ENCODE measurements at regions not wholly inside any gene's neighbourhood (a gene's known extent, or its start where the extent isn't known, plus 50 kb on each side); places are given as distances from the start of the nearest gene placed in this dataset.

DNA sequence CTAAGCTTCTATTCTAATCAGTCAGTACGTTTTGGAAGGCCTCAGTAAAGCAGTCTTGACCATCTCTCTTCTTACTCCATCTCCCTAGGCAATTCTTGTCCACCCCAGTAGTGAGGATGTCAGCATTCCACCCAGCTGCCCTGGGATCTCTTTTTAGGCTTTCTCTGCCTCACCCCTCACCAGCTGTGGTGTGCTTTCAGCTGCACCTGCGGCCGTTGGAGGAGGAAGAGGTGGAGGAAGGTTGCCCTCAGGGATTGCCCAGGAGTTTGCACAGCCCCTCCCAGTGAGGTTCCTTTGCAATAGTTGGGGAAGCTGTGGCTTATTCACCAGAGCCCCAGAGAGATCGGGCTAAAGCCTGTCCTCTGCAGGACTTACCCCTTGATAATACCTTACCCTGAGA is 615.8 kb downstream of the BNC2 start:
- Histone ChIP-seq H3K27me3 (replicated peaks; ENCODE audit: control insufficient read depth, insufficient read depth, low read length) (no peaks in the 10 kb centered on the region), H3K36me3 (ENCODE audit: control insufficient read depth, insufficient read depth, low read length) (no peaks in the 10 kb centered on the region), H3K4me3 (replicated peaks; ENCODE audit: low read depth, low read length) (no peak overlapping the region)
- TF ChIP-seq, protein P1, sequence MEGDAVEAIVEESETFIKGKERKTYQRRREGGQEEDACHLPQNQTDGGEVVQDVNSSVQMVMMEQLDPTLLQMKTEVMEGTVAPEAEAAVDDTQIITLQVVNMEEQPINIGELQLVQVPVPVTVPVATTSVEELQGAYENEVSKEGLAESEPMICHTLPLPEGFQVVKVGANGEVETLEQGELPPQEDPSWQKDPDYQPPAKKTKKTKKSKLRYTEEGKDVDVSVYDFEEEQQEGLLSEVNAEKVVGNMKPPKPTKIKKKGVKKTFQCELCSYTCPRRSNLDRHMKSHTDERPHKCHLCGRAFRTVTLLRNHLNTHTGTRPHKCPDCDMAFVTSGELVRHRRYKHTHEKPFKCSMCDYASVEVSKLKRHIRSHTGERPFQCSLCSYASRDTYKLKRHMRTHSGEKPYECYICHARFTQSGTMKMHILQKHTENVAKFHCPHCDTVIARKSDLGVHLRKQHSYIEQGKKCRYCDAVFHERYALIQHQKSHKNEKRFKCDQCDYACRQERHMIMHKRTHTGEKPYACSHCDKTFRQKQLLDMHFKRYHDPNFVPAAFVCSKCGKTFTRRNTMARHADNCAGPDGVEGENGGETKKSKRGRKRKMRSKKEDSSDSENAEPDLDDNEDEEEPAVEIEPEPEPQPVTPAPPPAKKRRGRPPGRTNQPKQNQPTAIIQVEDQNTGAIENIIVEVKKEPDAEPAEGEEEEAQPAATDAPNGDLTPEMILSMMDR (IDR thresholded peaks at IDR 0.05; ENCODE audit: insufficient read depth, low read length, poor library complexity, severe bottlenecking), result no peak
- no peak for DNase-seq (ENCODE audit: extremely low read depth, insufficient read length)

GRCh38 chr9:16255217-16255616 is 615.3 kb downstream of the BNC2 start:
- H3K4me3 ChIP-seq (replicated peaks; ENCODE audit: low read depth, low read length), result no peak overlapping the region
- no peaks in the 10 kb centered on the region for H3K36me3 ChIP-seq (ENCODE audit: control insufficient read depth, insufficient read depth, low read length)
- DNase-seq (ENCODE audit: extremely low read depth, insufficient read length), result no peak
- H3K27me3 ChIP-seq (replicated peaks; ENCODE audit: control insufficient read depth, insufficient read depth, low read length), result no peaks in the 10 kb centered on the region
- TF ChIP-seq, protein P1 (IDR thresholded peaks at IDR 0.05; ENCODE audit: insufficient read depth, low read length, poor library complexity, severe bottlenecking), result no peak

- TF ChIP-seq, protein P1 (IDR thresholded peaks at IDR 0.05; ENCODE audit: insufficient read depth, low read length, poor library complexity, severe bottlenecking), result peak; percentile 54
- H3K36me3 ChIP-seq (ENCODE audit: control insufficient read depth, insufficient read depth, low read length), result no peaks in the 10 kb centered on the region
- DNase-seq (ENCODE audit: extremely low read depth, insufficient read length), result no peak
- H3K27me3 ChIP-seq (replicated peaks; ENCODE audit: control insufficient read depth, insufficient read depth, low read length), result no peaks in the 10 kb centered on the region
- H3K4me3 ChIP-seq (replicated peaks; ENCODE audit: low read depth, low read length), result no peak overlapping the region
Observed at GRCh38 chr9:16257604-16258003, 612.9 kb downstream of the BNC2 start.

DNA sequence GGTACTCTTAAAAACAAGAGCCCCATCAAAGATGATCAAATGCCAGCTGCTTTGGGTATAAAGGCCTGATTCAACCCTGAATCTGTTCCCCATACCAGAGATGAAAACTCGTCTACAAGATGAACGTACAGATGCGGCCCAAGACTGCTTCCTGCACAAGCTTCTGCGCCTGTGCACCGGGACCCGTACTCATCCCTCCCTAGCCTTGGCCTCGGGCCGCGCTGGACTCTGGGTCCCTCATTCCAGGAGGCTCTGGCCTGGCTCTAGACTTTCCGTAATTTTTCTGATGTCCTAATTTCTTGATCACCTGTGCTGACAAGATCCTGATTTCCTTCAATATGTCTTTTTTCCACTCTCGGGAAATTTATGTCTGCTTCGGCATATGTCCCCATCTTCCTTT is 612.3 kb downstream of the BNC2 start:
- TF ChIP-seq, protein P1 (IDR thresholded peaks at IDR 0.05; ENCODE audit: insufficient read depth, low read length, poor library complexity, severe bottlenecking), result no peak
- H3K36me3 ChIP-seq (ENCODE audit: control insufficient read depth, insufficient read depth, low read length), result no peaks in the 10 kb centered on the region
- no peak overlapping the region for H3K4me3 ChIP-seq (replicated peaks; ENCODE audit: low read depth, low read length)
- H3K27me3 ChIP-seq (replicated peaks; ENCODE audit: control insufficient read depth, insufficient read depth, low read length), result no peaks in the 10 kb centered on the region
- no peak for DNase-seq (ENCODE audit: extremely low read depth, insufficient read length)

- Histone ChIP-seq H3K27me3 (replicated peaks; ENCODE audit: control insufficient read depth, insufficient read depth, low read length) (no peaks in the 10 kb centered on the region), H3K4me3 (replicated peaks; ENCODE audit: low read depth, low read length) (no peak overlapping the region), H3K36me3 (ENCODE audit: control insufficient read depth, insufficient read depth, low read length) (no peaks in the 10 kb centered on the region)
- TF ChIP-seq, protein P1 (IDR thresholded peaks at IDR 0.05; ENCODE audit: insufficient read depth, low read length, poor library complexity, severe bottlenecking), result no peak
- no peak for DNase-seq (ENCODE audit: extremely low read depth, insufficient read length)
Observed at GRCh38 chr9:16258708-16259107, 611.8 kb downstream of the BNC2 start.
